Calu3 (cell line): ENCODE measurements at regions not wholly inside any gene's neighbourhood (a gene's known extent, or its start where the extent isn't known, plus 50 kb on each side); places are given as distances from the start of the nearest gene placed in this dataset.

Source experiments
- BruUV-seq: library from RNA; stranded (reverse); fragments of 400-500 nt; replicated peaks from 2 replicates; lab custom pipeline; 2021; lab: Mats Ljungman, UMichigan
- CTCF ChIA-PET: fragments of 300-600 bp; sonication (Branson Sonifier 250); formaldehyde crosslinking; loops from one replicate; lab custom pipeline; 2022; ENCODE audit warnings: antibody characterized with exemption; lab: Charles Lee
- DNase-seq: peaks from one replicate; pipeline ENCODE4 v3.0.0; 2022
- H3K27ac Mint-ChIP-seq: one replicate; pipeline ENCODE4 v1.8.0; 2022; ENCODE audit warnings: mixed read lengths; ENCODE audit not compliant: unreplicated experiment
- H3K27me3 Mint-ChIP-seq: one replicate; pipeline ENCODE4 v1.8.0; 2022; ENCODE audit warnings: mixed read lengths; ENCODE audit not compliant: unreplicated experiment
- H3K36me3 Mint-ChIP-seq: one replicate; pipeline ENCODE4 v1.8.0; 2022; ENCODE audit warnings: mild to moderate bottlenecking, moderate library complexity, mixed read lengths; ENCODE audit not compliant: insufficient read depth, unreplicated experiment
- H3K4me1 Mint-ChIP-seq: one replicate; pipeline ENCODE4 v1.8.0; 2022; ENCODE audit warnings: mild to moderate bottlenecking, low read depth, mixed read lengths; ENCODE audit not compliant: unreplicated experiment
- H3K4me3 Mint-ChIP-seq: one replicate; pipeline ENCODE4 v1.8.0; 2022; ENCODE audit warnings: mild to moderate bottlenecking, low read depth, moderate library complexity, mixed read lengths; ENCODE audit not compliant: unreplicated experiment
- H3K9me3 Mint-ChIP-seq: one replicate; pipeline ENCODE4 v1.8.0; 2022; ENCODE audit warnings: low read depth, mixed read lengths; ENCODE audit not compliant: unreplicated experiment
- CTCF ChIP-seq: fragments of 200-600 bp; IDR thresholded peaks from one replicate; pipeline ENCODE4 v1.8.0; 2022; ENCODE audit warnings: antibody characterized with exemption; ENCODE audit not compliant: unreplicated experiment
- intact Hi-C: fragments of 100-400 bp; cut with micrococcal nuclease; formaldehyde crosslinking; loops from one replicate; pipeline ENCODE4 v1.10.0; 2022; ENCODE audit not compliant: unreplicated experiment

- H3K4me1 Mint-ChIP-seq: peaks cover 3% of the 10 kb centered on the region
- TF ChIP-seq CTCF: no peak
- H3K27ac Mint-ChIP-seq: no peak overlapping the region
- no peak for DNase-seq
- H3K9me3 Mint-ChIP-seq: no peaks in the 10 kb centered on the region
- no TSS peak for BruUV-seq
- CTCF ChIA-PET: no interaction called here
- H3K27me3 Mint-ChIP-seq: no peaks in the 10 kb centered on the region
- no peaks in the 10 kb centered on the region for H3K36me3 Mint-ChIP-seq
- intact Hi-C loops: no loop called here
- no peak overlapping the region for H3K4me3 Mint-ChIP-seq
Measured at GRCh38 chr15:60121845-60122244, 117.7 kb downstream of the FOXB1 start.

GRCh38 chr15:60122691-60123090, 118.6 kb downstream of the FOXB1 start:
- no peak for DNase-seq
- BruUV-seq: no TSS peak
- H3K4me1 Mint-ChIP-seq: peaks cover 11% of the 10 kb centered on the region
- CTCF ChIA-PET: no interaction called here
- H3K27ac Mint-ChIP-seq: no peak overlapping the region
- TF ChIP-seq CTCF: no peak
- H3K27me3 Mint-ChIP-seq: no peaks in the 10 kb centered on the region
- intact Hi-C loops: no loop called here
- H3K4me3 Mint-ChIP-seq: no peak overlapping the region
- no peaks in the 10 kb centered on the region for H3K9me3 Mint-ChIP-seq
- peaks cover 7% of the 10 kb centered on the region for H3K36me3 Mint-ChIP-seq

GRCh38 chr15:60124460-60125070, 120.5 kb downstream of the FOXB1 start:
- peaks cover 24% of the 10 kb centered on the region for H3K4me1 Mint-ChIP-seq
- H3K9me3 Mint-ChIP-seq: no peaks in the 10 kb centered on the region
- H3K27me3 Mint-ChIP-seq: no peaks in the 10 kb centered on the region
- no peak for DNase-seq
- H3K36me3 Mint-ChIP-seq: peaks cover 12% of the 10 kb centered on the region
- TF ChIP-seq CTCF: no peak
- H3K4me3 Mint-ChIP-seq: no peak overlapping the region
- intact Hi-C loops: loop anchor here (5.0 kb wide), 2 partner anchors 117 to 203 kb away; no protein-coding TSS in a partner anchor
- BruUV-seq: no TSS peak
- H3K27ac Mint-ChIP-seq: no peak overlapping the region
- CTCF ChIA-PET: no interaction called here

GRCh38 chr15:60125334-60125733, 121.2 kb downstream of the FOXB1 start:
- no peak overlapping the region for H3K4me3 Mint-ChIP-seq
- peaks cover 24% of the 10 kb centered on the region for H3K4me1 Mint-ChIP-seq
- H3K27me3 Mint-ChIP-seq: no peaks in the 10 kb centered on the region

More at GRCh38 chr15:60125334-60125733, 121.2 kb downstream of the FOXB1 start:
- no peaks in the 10 kb centered on the region for H3K9me3 Mint-ChIP-seq
- no TSS peak for BruUV-seq
- no peak overlapping the region for H3K27ac Mint-ChIP-seq
- H3K36me3 Mint-ChIP-seq: peaks cover 12% of the 10 kb centered on the region
- no peak for DNase-seq
- intact Hi-C loops: loop anchor here (5.0 kb wide), 2 partner anchors 118 to 202 kb away; no protein-coding TSS in a partner anchor
- TF ChIP-seq CTCF: no peak
- CTCF ChIA-PET: no interaction called here
